Keratinocyte (primary cell): ENCODE measurements at regions not wholly inside any gene's neighbourhood (a gene's known extent, or its start where the extent isn't known, plus 50 kb on each side); places are given as distances from the start of the nearest gene placed in this dataset.

Source experiments
- DNase-seq: peaks from one replicate; pipeline ENCODE4 v3.0.0-alpha.2; 2011; ENCODE audit warnings: low read depth, missing footprints, low spot score
- FAIRE-seq: peaks from 2 replicates; lab custom pipeline; 2011; peaks lifted over from hg19 to GRCh38; lab: Jason Lieb, UNC
- H2AFZ ChIP-seq: 2 replicates; pipeline ENCODE4 v1.6.0; 2012; ENCODE audit warnings: low read length, control low read depth, inconsistent platforms; ENCODE audit not compliant: control insufficient read depth
- H3K27ac ChIP-seq: 2 replicates; pipeline ENCODE4 v1.5.1; 2011; ENCODE audit warnings: low read length; ENCODE audit not compliant: control insufficient read depth, insufficient read depth
- H3K27me3 ChIP-seq: 3 replicates; pipeline ENCODE4 v1.6.0; 2011; ENCODE audit warnings: low read length; ENCODE audit not compliant: control insufficient read depth, insufficient read depth; ENCODE audit errors: extremely low read depth
- H3K36me3 ChIP-seq, 2 experiments: 2 replicates in 1 of 2; 3 replicates in 1 of 2; pipeline ENCODE4 v1.5.1; 2011; ENCODE audit warnings: low read length in 2 of 2, mild to moderate bottlenecking in 1 of 2; ENCODE audit not compliant: control insufficient read depth in 2 of 2, insufficient read depth in 2 of 2; ENCODE audit errors: extremely low read depth in 1 of 2
- H3K4me1 ChIP-seq: 3 replicates; pipeline ENCODE4 v1.5.1; 2011; ENCODE audit warnings: low read length; ENCODE audit not compliant: control insufficient read depth, insufficient read depth; ENCODE audit errors: extremely low read depth
- H3K4me2 ChIP-seq: 3 replicates; pipeline ENCODE4 v1.6.0; 2011; ENCODE audit warnings: low read depth, low read length; ENCODE audit not compliant: control insufficient read depth, insufficient read depth; ENCODE audit errors: extremely low read depth
- H3K4me3 ChIP-seq, 3 experiments: fragments of 200-600 bp in 1 of 3; sonication (generic) in 1 of 3; 2 replicates in 2 of 3; 3 replicates in 1 of 3; pipeline ENCODE4 v1.5.1; 2011 to 2016; ENCODE audit warnings: low read length in 3 of 3, mild to moderate bottlenecking in 3 of 3, control low read depth in 2 of 3, inconsistent platforms in 1 of 3, low read depth in 1 of 3, mixed read lengths in 1 of 3, mixed run types in 1 of 3, moderate library complexity in 1 of 3; ENCODE audit not compliant: control insufficient read depth in 2 of 3, insufficient read depth in 2 of 3; ENCODE audit errors: extremely low read depth in 1 of 3
- H3K79me2 ChIP-seq: 2 replicates; pipeline ENCODE4 v1.6.0; 2012; ENCODE audit warnings: low read length; ENCODE audit not compliant: control insufficient read depth, insufficient read depth
- H3K9ac ChIP-seq: 3 replicates; pipeline ENCODE4 v1.6.0; 2011; ENCODE audit warnings: low read length; ENCODE audit not compliant: control insufficient read depth, insufficient read depth; ENCODE audit errors: extremely low read depth
- H3K9me1 ChIP-seq: 3 replicates; pipeline ENCODE4 v1.6.0; 2011; ENCODE audit warnings: low read length; ENCODE audit not compliant: control insufficient read depth, insufficient read depth; ENCODE audit errors: extremely low read depth
- H3K9me3 ChIP-seq: 2 replicates; pipeline ENCODE4 v1.5.1; 2012; ENCODE audit warnings: low read depth, low read length; ENCODE audit not compliant: control insufficient read depth
- H4K20me1 ChIP-seq: 3 replicates; pipeline ENCODE4 v1.6.0; 2011; ENCODE audit warnings: low read length; ENCODE audit not compliant: control insufficient read depth, insufficient read depth; ENCODE audit errors: extremely low read depth
- CTCF ChIP-seq, 3 experiments: IDR thresholded peaks in 1 of 3; conservative IDR thresholded peaks in 1 of 3; optimal IDR thresholded peaks in 1 of 3; 2 replicates in 2 of 3; 3 replicates in 1 of 3; pipeline versions ENCODE3 to v1.5.1; 2011; ENCODE audit warnings: low read length in 3 of 3, mild to moderate bottlenecking in 3 of 3, moderate library complexity in 2 of 3, control low read depth in 1 of 3, inconsistent platforms in 1 of 3; ENCODE audit not compliant: insufficient read depth in 2 of 3; ENCODE audit errors: extremely low read depth in 1 of 3
- EZH2 ChIP-seq: IDR thresholded peaks from one replicate; pipeline ENCODE4 v1.6.1; 2012; ENCODE audit warnings: inconsistent platforms, mild to moderate bottlenecking, low read length, moderate library complexity
- dilution Hi-C: fragments of 300-500 bp; cut with MboI; formaldehyde crosslinking; loops from one replicate; pipeline ENCODE4 v1.7.0; 2020; ENCODE audit warnings: low sequenced_read_pairs; ENCODE audit not compliant: extremely low pct_ligation_motif_present

DNA sequence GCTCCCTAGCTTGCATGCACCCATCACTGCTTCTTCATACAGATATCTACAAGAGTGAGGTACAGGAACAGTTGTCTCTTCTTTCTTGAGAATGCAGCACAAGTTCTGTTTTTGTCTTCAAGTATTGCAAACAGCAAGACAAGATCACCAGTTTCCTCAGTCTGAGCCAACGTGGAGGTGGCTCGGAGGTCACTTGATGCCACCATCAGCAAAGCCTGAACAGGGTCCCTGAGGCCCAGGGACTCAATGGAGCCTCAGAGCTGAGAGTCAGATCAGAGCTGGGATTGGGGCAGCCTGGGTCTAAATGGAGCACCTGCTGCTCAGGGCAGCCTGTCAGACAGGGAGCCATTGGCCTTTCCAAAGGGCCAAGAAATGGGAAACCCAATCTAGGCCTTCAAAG lies 290.7 kb upstream of the ID2 start:
- TF ChIP-seq CTCF (optimal IDR thresholded peaks at IDR 0.05 in 1 of 3, IDR thresholded peaks at IDR 0.05 in 1 of 3, conservative IDR thresholded peaks at IDR 0.05 in 1 of 3; ENCODE audit: extremely low read depth in 1 of 3, insufficient read depth in 2 of 3, low read length in 3 of 3) (no peak), EZH2 (no peak)
- no peaks in the 10 kb centered on the region for H3K4me1 ChIP-seq
- no peaks in the 10 kb centered on the region for H3K79me2 ChIP-seq
- dilution Hi-C loops: no loop called here
- no peaks in the 10 kb centered on the region for H3K27me3 ChIP-seq
- H3K4me2 ChIP-seq: no peak overlapping the region
- no peak overlapping the region for H3K9ac ChIP-seq
- no peak for FAIRE-seq
- H3K27ac ChIP-seq: no peak overlapping the region
- no peak overlapping the region for H3K4me3 ChIP-seq
- no peaks in the 10 kb centered on the region for H3K9me1 ChIP-seq
- no peaks in the 10 kb centered on the region for H3K36me3 ChIP-seq
- no peaks in the 10 kb centered on the region for H3K9me3 ChIP-seq
- DNase-seq: no peak
- H4K20me1 ChIP-seq: no peaks in the 10 kb centered on the region
- H2AFZ ChIP-seq: no peak overlapping the region

GRCh38 chr2:8391584-8391983 lies 290.3 kb upstream of the ID2 start:
- Histone ChIP-seq H2AFZ (no peak overlapping the region), H3K4me3 (no peak overlapping the region), H3K36me3 (no peaks in the 10 kb centered on the region), H3K9me1 (no peaks in the 10 kb centered on the region), H3K9ac (no peak overlapping the region), H4K20me1 (no peaks in the 10 kb centered on the region), H3K27me3 (no peaks in the 10 kb centered on the region), H3K4me1 (no peaks in the 10 kb centered on the region), H3K79me2 (no peaks in the 10 kb centered on the region), H3K9me3 (no peaks in the 10 kb centered on the region), H3K4me2 (no peak overlapping the region), H3K27ac (no peak overlapping the region)
- TF ChIP-seq EZH2: no peak
- TF ChIP-seq CTCF (optimal IDR thresholded peaks at IDR 0.05 in 1 of 3, IDR thresholded peaks at IDR 0.05 in 1 of 3, conservative IDR thresholded peaks at IDR 0.05 in 1 of 3; ENCODE audit: extremely low read depth in 1 of 3, insufficient read depth in 2 of 3, low read length in 3 of 3): no peak
- dilution Hi-C loops: no loop called here
- FAIRE-seq (no peak), DNase-seq (no peak)
